ENCODE measurements at regions not wholly inside any gene's neighbourhood (a gene's known extent, or its start where the extent isn't known, plus 50 kb on each side); places are given as distances from the start of the nearest gene placed in this dataset.

DNA sequence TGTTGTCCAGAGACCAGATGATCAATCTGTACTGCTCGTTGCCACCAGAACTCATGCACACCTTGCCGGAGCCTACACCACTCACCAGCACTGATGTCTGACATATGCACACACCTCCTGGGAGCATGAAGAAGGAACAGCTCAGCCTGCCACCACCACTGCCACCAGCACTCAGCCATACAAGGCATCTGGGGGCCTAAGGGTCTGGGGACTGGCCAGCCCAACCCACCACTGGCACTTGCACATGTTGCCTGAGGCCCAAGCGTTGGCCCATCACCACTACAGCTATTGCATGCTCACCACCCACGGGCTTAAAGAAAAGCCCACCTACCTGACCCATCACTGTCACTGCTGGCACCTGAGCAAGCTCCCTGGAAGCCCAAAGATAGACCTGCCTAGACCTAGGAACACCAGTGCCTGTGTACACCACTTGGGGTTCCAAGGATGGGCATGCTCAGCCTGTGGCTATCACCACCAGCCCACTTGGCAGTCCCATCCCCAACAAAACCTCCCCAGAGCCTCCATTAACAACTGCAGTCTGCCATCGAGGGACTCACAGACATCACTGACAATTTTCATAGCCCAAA lies 174.3 kb upstream of the GRID2 start:
- TF ChIP-seq POLR2AphosphoS5 (IDR thresholded peaks at IDR 0.05; ENCODE audit: low read depth, low read length) (no peak), TAF1 (IDR thresholded peaks at IDR 0.05; ENCODE audit: borderline replicate concordance, insufficient read depth, low read length) (no peak), SIN3A (IDR thresholded peaks at IDR 0.05; ENCODE audit: borderline replicate concordance, insufficient read depth, low read length) (no peak), FOXP2 (optimal IDR thresholded peaks at IDR 0.05; ENCODE audit: borderline replicate concordance, extremely low read depth, extremely low read length, insufficient read depth) (no peak)
- TF ChIP-seq, protein P1, sequence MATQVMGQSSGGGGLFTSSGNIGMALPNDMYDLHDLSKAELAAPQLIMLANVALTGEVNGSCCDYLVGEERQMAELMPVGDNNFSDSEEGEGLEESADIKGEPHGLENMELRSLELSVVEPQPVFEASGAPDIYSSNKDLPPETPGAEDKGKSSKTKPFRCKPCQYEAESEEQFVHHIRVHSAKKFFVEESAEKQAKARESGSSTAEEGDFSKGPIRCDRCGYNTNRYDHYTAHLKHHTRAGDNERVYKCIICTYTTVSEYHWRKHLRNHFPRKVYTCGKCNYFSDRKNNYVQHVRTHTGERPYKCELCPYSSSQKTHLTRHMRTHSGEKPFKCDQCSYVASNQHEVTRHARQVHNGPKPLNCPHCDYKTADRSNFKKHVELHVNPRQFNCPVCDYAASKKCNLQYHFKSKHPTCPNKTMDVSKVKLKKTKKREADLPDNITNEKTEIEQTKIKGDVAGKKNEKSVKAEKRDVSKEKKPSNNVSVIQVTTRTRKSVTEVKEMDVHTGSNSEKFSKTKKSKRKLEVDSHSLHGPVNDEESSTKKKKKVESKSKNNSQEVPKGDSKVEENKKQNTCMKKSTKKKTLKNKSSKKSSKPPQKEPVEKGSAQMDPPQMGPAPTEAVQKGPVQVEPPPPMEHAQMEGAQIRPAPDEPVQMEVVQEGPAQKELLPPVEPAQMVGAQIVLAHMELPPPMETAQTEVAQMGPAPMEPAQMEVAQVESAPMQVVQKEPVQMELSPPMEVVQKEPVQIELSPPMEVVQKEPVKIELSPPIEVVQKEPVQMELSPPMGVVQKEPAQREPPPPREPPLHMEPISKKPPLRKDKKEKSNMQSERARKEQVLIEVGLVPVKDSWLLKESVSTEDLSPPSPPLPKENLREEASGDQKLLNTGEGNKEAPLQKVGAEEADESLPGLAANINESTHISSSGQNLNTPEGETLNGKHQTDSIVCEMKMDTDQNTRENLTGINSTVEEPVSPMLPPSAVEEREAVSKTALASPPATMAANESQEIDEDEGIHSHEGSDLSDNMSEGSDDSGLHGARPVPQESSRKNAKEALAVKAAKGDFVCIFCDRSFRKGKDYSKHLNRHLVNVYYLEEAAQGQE (IDR thresholded peaks at IDR 0.05; ENCODE audit: insufficient read depth in 1 of 2, low read depth in 2 of 2, low read length in 2 of 2), result no peak

DNA sequence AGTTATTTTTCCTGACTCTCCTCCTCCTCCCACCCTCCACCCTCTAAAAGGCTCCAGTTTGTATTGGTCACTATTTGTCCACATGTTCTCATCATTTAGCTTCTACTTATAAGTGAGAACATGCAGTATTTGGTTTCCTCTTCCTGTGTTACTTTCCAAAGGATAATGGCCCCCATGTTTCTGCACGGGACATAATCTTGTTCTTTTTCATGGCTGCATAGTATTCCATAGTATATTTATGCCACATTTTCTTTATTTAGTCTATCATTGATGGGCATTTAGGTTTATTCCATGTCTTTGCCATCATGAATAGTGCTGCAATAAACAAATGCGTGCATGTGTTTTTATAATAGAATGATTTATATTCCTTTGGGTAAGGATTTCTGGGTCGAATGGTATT lies 167.3 kb upstream of the GRID2 start:
- TF ChIP-seq TAF1 (IDR thresholded peaks at IDR 0.05; ENCODE audit: borderline replicate concordance, insufficient read depth, low read length) (no peak), FOXP2 (optimal IDR thresholded peaks at IDR 0.05; ENCODE audit: borderline replicate concordance, extremely low read depth, extremely low read length, insufficient read depth) (no peak), POLR2AphosphoS5 (IDR thresholded peaks at IDR 0.05; ENCODE audit: low read depth, low read length) (no peak), SIN3A (IDR thresholded peaks at IDR 0.05; ENCODE audit: borderline replicate concordance, insufficient read depth, low read length) (no peak)
- TF ChIP-seq, protein P1 (IDR thresholded peaks at IDR 0.05; ENCODE audit: insufficient read depth in 1 of 2, low read depth in 2 of 2, low read length in 2 of 2), result no peak

DNA sequence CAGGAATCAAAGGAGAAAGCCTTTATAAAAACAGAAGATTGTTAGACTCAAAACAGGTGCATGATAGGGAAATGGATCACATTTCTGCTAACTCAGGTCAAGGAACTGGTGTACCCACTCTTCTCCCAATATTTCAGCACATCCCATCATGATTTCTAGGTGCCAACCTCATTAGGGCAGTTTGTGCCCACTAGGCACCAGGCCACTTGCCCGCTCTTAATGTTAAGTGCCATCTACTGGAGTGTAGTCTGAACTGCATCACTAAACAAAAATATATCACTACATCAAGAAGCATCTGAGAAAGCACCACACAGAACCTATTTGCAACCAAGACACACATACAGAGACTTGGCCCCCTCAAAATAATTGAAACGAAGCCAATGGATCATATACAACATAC lies 140.4 kb upstream of the GRID2 start:
- TF ChIP-seq TAF1 (IDR thresholded peaks at IDR 0.05; ENCODE audit: borderline replicate concordance, insufficient read depth, low read length), result no peak
- TF ChIP-seq FOXP2 (optimal IDR thresholded peaks at IDR 0.05; ENCODE audit: borderline replicate concordance, extremely low read depth, extremely low read length, insufficient read depth), result no peak
- no peak for TF ChIP-seq POLR2AphosphoS5 (IDR thresholded peaks at IDR 0.05; ENCODE audit: low read depth, low read length)
- TF ChIP-seq, protein P1 (IDR thresholded peaks at IDR 0.05; ENCODE audit: insufficient read depth in 1 of 2, low read depth in 2 of 2, low read length in 2 of 2), result no peak
- no peak for TF ChIP-seq SIN3A (IDR thresholded peaks at IDR 0.05; ENCODE audit: borderline replicate concordance, insufficient read depth, low read length)

DNA sequence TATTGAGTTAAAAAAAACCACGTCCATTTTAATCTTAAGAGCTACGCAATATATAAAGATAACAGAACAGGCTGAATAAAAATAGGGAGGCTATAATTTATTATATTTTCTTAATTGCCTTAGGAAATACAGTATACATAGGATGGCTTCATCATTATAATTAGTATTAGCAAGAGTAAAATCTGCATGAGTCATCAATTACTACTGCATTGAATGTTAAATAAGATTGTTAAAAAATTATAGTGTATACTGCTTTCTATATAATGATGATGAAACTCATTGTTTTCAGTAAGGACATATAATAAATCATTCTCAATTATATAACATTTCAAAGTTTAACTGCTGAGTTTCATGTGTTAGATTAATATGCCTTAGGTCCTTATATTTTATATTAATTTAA lies 133.4 kb upstream of the GRID2 start:
- no peak for TF ChIP-seq TAF1 (IDR thresholded peaks at IDR 0.05; ENCODE audit: borderline replicate concordance, insufficient read depth, low read length)
- TF ChIP-seq SIN3A (IDR thresholded peaks at IDR 0.05; ENCODE audit: borderline replicate concordance, insufficient read depth, low read length), result no peak
- no peak for TF ChIP-seq POLR2AphosphoS5 (IDR thresholded peaks at IDR 0.05; ENCODE audit: low read depth, low read length)
- TF ChIP-seq, protein P1 (IDR thresholded peaks at IDR 0.05; ENCODE audit: insufficient read depth in 1 of 2, low read depth in 2 of 2, low read length in 2 of 2), result no peak
- no peak for TF ChIP-seq FOXP2 (optimal IDR thresholded peaks at IDR 0.05; ENCODE audit: borderline replicate concordance, extremely low read depth, extremely low read length, insufficient read depth)
